Vagina (tissue), 2 donors: ENCODE measurements at regions not wholly inside any gene's neighbourhood (a gene's known extent, or its start where the extent isn't known, plus 50 kb on each side); places are given as distances from the start of the nearest gene placed in this dataset.

Experiments
- POLR2A ChIP-seq, 2 donors: fragments of 450-650 bp; IDR thresholded peaks; one replicate each; pipeline ENCODE4 v1.6.1; 2017; ENCODE audit warnings: antibody characterized with exemption in 2 of 2, mild to moderate bottlenecking in 2 of 2, moderate library complexity in 2 of 2
- POLR2AphosphoS5 ChIP-seq, 2 donors: sonication (generic); formaldehyde crosslinking; IDR thresholded peaks; one replicate each; pipeline ENCODE4 v1.9.0; 2017; ENCODE audit warnings: antibody characterized with exemption in 2 of 2, mild to moderate bottlenecking in 2 of 2, low read depth in 1 of 2; ENCODE audit not compliant: insufficient read depth in 1 of 2

GRCh38 chr4:123632693-123633030 lies 236.1 kb downstream of the SPRY1 start:
- TF ChIP-seq POLR2A (IDR thresholded peaks at IDR 0.05) (no peak), POLR2AphosphoS5 (IDR thresholded peaks at IDR 0.05; ENCODE audit: insufficient read depth in 1 of 2, low read depth in 1 of 2) (no peak)
